IPS-NIHi7 (cell line): ENCODE measurements at regions not wholly inside any gene's neighbourhood (a gene's known extent, or its start where the extent isn't known, plus 50 kb on each side); places are given as distances from the start of the nearest gene placed in this dataset.

Experiments
- DNase-seq: peaks from one replicate; pipeline ENCODE4 v3.0.0; 2012; ENCODE audit warnings: mixed read lengths; ENCODE audit errors: extremely low spot score

- DNase-seq = no peak
These were observed 134.9 kb upstream of the CCDC196 start for GRCh38 chr14:66351310-66351709.

- DNase-seq = peak; percentile 63
These were observed 126.7 kb upstream of the CCDC196 start for GRCh38 chr14:66359500-66359899.

DNA sequence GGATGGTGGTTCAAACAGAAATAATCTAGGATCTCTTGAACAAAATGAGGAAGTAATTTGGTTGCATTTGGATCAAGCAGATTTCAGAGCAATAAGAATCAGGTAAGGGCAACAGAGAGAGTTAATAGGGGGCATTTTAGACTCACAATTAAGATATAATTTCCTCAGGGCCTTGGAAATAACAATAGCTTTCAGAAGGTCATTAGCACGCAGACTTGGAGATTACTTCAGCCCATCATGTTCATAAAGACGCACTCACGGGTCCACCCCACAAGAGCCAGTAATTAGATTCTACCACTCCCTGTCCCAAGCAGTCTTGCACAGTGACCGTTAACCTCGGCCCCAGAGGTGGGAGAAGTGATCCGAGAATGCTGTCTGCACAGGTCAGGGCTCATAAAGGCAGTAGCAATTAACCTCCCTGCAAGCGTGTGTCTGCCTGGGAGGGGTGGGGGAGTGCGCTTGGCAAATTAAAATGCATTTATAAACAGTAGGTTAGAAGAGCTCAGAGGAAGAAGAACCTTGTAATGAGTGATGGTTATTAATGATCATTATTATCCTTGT, 125.7 kb upstream of the CCDC196 start:
- DNase-seq = no peak

GRCh38 chr14:66361013-66361412, 125.2 kb upstream of the CCDC196 start:
- DNase-seq = no peak

DNA sequence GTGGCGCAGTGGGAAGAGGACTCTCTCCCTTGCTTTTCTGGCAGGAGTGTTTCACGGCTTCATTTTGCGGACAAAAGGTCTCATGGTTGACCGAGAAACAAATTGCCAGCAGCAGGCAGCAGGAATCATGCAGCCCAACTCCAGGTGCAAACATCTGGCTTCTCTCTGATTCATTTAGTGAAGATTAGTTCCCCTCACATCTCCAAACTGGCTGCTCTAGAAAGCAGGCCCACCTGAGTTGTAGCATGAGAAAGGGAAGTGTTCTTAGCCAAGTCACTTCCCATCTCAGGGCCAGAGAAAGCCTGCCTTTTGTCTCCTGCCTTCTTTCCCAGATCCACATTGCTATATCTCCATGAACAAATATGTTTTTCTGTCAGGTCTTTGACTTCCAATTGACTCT, 120.8 kb upstream of the CCDC196 start:
- no peak for DNase-seq

GRCh38 chr14:66369157-66369697, 116.9 kb upstream of the CCDC196 start:
- DNase-seq = no peak

- DNase-seq = no peak
These were observed 114.4 kb upstream of the CCDC196 start for GRCh38 chr14:66371776-66372175.

- no peak for DNase-seq
These were observed 110.9 kb upstream of the CCDC196 start for GRCh38 chr14:66375046-66375964.

GRCh38 chr14:66377574-66377973, 108.6 kb upstream of the CCDC196 start:
- no peak for DNase-seq

GRCh38 chr14:66378712-66379505, 107.3 kb upstream of the CCDC196 start:
- no peak for DNase-seq

GRCh38 chr14:66380143-66380542, 106.0 kb upstream of the CCDC196 start:
- no peak for DNase-seq

- no peak for DNase-seq
These were observed 104.4 kb upstream of the CCDC196 start for GRCh38 chr14:66381755-66382154.

GRCh38 chr14:66383257-66383656, 102.9 kb upstream of the CCDC196 start:
- DNase-seq = no peak

GRCh38 chr14:66383771-66384170, 102.4 kb upstream of the CCDC196 start:
- DNase-seq = no peak

DNA sequence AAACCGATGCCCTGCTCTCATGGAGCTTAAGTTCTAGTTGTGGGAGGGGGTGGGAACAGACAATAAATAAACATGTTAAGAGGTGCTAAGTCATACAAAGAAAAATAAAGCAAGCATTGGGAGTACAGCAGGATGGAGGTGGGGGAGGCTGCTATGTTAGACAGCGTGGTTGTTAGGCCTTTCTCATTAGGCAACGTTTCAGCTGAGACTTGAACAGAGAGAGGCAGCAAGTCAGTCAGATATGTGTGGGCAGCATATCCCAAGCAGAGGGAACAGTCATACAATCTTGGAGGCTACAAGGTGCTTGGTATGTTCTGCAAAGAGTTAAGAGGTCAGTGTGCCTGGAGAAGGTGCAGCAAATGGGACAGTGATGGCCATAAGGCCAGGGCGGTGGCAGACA, 97.7 kb upstream of the CCDC196 start:
- DNase-seq = no peak

DNA sequence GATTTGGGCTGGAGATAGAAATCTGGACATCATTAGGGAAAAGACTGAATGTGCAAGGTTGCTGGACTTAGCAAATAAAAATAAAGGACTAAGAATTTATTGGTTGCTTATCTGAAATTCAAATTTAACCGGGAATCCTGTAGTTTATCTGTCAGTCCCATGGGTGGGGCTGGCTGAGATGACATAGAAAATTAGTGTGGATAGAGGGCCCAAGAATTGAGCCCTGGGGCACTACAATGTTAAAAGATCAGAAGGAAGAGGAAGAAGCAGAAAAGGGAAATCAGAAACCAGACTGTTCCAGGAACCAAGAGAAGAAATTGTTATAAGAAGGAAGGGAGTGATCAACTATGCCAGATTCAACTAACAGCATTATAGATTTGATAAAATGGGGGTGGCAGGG, 96.7 kb upstream of the CCDC196 start:
- DNase-seq = no peak

DNA sequence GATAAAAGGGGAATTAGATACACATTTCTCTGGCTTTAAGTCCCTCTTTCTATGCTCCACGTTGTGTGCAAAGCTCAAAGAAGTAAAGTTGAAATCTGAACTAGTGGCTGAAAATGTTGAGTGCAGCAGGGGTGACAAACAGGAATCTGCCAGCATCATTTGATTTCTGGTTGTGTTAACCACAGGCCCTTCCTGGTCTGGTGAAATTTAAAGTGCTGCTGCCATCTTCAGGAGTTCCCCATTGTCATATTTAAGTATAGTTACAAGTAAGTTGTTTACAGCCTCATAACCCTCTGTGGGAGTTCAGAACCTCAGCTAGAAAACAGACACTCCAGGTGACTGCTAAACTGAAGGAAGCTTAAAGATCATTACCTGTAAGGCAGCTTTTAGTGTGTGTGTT, 90.9 kb upstream of the CCDC196 start:
- DNase-seq = peak; percentile 19

DNA sequence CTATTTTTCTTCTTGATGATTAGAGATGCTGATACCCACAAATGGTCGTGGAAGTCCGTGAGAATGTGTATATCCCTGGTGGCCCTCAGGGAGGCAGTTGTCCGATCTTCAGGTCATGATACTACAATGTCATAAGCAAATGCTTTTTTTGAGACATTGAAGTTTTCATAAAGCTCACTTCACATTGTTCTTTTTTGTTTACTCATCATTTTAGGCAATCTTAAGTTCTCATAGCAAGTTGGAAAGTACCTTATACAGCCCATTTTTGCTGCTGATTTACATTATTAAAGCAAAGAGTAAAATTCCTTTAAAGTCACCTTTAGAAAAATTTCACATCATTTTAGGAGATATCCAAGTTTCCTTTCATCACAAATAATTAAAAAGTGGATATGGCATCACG, 90.0 kb upstream of the CCDC196 start:
- DNase-seq = no peak

DNA sequence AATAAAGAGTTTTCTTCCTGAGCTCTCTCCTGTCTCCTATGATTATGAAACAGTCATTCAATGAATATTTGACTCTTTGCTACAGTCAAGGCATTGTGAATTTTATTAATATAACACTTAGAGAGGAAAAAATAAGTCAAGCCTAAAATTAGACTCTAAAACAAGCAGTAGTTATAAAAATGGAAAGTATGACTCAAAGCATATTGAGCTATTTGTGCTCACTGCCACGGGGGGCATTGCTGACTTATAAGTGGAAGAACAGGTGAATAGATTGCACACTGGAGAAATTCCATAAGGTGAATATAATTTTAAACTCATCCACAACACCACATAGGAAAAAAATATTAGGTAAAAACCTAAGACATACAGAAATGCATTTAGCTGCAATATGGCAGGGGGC, 87.7 kb upstream of the CCDC196 start:
- DNase-seq = no peak

DNA sequence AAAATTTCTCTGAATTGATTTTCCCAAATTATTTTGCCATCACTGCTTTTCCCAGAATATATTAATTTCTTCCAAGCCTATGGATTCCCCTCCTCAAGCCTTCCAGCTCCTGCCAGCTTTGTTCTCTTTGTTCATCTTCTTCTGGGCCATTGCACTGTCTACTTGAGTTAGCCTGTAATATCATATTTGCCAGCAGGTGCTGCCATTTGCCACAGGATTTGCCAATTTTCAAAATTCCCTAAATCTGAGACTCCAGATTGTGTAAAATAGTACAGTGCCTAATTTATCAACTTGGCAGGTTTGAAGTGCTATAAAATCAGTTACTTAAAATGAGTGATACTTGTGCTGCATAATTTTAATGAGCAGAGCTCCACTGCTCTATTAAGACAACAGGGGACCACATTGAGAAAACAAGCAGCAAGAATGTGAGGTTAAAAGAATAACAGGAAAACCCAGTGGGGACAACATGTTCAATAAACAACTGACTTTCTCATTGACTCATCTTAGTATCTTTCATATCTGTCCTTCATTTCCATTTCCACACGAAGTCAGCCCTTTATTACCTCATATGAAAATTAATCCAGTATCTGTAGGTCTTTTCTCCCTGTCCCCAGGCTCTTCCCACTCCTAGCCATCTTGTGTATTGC, 84.6 kb upstream of the CCDC196 start:
- no peak for DNase-seq

DNA sequence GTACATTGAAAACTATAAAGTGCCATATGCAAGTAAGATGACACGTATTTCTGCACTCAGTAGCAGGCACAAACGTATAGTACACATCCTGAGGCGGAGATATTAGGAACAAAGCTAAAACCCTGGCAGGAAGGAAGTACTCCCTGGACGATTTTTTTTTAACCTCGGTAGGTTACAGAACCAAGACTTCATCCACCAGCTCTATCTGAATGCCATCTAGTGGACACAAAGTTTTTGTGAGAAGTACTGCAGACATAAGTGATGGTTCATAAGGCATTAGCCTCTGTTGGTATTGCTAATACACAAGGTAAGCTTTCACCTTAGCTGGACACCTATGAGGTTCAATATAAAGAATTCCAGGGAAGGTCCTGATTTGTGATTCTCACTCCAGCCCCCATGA, 83.0 kb upstream of the CCDC196 start:
- peak; percentile 34 for DNase-seq

DNA sequence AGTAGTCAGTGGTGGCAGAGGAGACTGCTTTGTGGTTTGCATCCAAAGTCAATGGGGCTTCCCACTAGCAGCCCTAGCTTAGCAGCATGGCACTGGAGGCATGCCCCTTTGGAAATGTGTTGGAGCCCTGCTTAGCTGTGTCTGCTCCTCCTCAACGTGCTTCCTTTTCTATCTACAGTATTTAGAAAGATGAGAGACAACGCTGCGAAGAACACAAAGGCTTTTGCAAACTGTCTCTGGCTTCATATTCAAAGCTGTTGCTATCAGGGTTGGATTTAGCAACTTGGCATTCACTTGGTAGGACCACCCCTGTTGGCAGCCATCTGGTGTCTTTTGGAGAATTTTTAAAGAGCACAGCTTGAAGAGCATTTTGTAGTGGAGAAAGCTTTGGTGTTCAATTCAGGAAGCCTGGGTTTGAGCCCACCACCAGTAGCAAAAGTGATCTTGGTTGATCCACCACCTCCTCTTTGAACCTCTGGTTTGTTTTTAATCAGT, 82.1 kb upstream of the CCDC196 start:
- no peak for DNase-seq
